HG03457 (cell line): ENCODE measurements at regions not wholly inside any gene's neighbourhood (a gene's known extent, or its start where the extent isn't known, plus 50 kb on each side); places are given as distances from the start of the nearest gene placed in this dataset.
"Not testable (repeated sequence)": the region's sequence is repeated elsewhere in the genome, so short reads cannot be mapped to it uniquely, and the experiment has no call there.

Experiments used
- ATAC-seq: cut with Tn5 transposase; IDR thresholded peaks from one replicate; pipeline ENCODE4 v1.9.1; 2021; ENCODE audit warnings: moderate number of reproducible peaks; ENCODE audit not compliant: unreplicated experiment

DNA sequence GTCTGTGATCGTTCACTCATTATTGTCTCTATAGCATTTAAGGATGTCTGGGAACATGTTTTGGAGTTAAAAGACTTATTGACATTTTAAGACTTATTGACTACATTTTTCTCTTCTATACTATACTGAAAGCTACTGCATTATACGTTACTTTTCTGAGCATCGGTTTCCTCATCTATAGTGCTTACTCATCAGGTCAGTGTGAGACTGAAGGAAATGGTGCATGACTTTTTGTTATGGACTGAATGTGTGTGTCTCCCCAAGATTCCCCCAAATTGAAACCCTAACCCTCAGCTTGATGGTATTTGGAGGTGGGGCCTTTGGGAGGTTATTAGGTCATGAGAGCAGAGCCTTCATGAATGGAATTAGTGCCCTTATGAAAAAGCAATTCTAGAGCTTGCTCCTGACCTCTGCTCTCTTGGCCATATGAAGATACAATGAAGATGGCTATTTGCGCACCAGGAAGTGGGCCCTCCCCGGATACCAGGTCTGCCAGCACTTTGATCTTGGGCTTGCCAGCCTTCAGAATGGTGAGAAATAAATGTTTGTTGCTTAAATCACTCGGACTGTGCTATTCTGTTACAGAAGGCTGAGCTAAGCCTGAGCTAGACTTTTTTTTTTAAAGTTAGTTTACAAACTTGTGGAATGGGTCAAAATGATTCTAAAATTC, 243.7 kb upstream of the RREB1 start:
- ATAC-seq = no peak

- ATAC-seq = no peak
Measured at GRCh38 chr6:6865611-6866010, 242.2 kb upstream of the RREB1 start.

GRCh38 chr6:6866656-6867403, 240.9 kb upstream of the RREB1 start:
- ATAC-seq = no peak

DNA sequence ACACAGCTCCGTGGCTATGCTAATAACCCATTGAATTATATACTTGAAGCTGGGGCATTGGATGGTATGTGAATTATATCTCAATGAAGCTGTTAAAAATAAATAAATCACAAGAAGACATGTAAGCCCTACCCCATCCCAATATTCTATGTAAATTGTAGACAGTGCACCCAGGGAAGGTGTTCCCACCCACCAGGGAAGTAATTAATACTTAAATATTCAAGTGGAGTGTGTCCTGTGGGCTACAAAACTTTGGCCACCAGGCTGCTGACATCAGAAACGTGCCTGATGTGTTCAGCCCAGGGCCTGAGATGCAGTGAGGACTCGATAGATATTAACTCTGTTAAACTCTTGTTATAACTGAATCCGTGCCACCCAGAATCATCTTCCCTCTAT, 240.4 kb upstream of the RREB1 start:
- no peak for ATAC-seq

DNA sequence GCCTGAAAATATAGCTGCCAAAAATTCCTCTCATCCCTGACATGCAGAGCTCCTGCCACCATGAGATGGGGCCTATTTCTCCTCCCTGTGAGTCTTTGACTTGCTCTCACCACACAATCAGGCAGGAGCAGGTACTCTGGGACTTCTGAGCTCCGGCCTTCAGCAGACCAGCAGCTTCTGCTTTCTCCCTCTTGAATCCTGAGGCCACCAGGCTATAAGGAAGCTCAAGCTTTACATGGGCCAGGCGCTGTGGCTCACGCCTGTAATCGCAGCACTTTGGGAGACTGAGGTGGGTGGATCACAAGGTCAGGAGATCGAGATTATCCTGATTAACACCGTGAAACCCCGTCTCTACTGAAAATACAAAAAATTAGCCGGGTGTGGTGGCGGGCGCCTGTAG, 238.7 kb upstream of the RREB1 start:
- ATAC-seq = no peak

DNA sequence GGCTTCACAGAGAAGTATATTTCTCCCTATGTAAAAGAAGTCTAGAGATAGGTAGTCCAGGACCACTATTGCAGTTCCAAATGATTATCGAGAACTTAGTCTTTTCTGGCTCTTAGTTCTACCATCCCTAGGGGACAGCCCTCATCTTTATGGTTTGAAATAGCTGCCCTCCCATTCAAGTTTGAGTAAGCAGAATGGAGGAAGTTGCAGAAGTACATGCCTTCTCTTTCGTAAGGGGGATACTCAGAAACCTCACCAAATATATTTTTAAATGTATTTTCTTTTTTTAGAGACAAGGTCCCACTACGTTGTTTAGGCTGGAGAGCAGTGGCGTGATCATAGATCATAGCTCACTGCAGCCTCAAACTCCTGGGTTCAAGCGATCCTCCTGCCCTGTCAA, 236.8 kb upstream of the RREB1 start:
- no peak for ATAC-seq

DNA sequence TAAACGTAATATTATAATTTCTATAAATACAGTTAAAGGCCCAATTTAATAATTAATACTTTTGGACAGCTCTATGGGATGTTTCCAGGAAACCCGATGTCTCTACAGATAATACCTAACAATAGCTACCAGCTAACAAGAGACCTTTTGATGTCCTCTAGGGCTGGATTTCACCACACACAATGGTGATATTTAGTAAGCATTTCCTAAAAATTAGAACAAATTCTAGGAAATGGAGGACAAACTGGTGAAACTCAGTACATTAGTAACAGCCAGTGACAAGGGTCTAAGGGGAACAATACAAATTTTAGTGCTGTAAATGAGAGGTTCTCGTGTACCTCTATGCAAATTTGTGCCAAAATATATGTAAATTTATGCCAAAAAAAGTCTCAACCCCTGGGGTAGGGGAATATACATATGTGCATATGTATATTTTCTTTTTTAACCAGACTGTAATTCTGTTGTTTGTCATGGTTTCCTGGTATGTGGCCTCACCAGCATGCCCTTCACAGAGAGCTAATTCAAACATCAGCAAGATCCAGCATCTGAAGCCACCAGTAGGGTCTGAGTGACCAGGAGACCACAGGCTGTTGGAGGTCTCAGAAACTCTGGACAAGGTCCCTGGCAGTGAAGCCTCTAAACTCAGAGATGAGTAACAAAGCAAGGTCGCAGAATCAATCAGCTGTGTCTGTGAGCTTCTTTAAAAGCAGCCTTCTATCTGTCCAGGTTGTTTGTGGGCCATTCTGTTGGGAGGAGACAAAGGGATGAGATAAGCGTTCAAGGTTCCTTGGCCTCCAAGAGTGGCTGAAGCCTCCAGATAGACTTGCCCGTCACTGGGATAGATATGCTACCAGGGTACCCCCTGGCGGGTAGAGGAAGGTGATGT, 235.1 kb upstream of the RREB1 start:
- ATAC-seq = no peak

GRCh38 chr6:6873778-6874177, 234.0 kb upstream of the RREB1 start:
- no peak for ATAC-seq

- ATAC-seq = no peak
Measured at GRCh38 chr6:6875818-6876470, 231.8 kb upstream of the RREB1 start.

- ATAC-seq = not testable (repeated sequence)
Measured at GRCh38 chr6:6877792-6878191, 230.0 kb upstream of the RREB1 start.

GRCh38 chr6:6878887-6879585, 228.7 kb upstream of the RREB1 start:
- no peak for ATAC-seq

- ATAC-seq = not testable (repeated sequence)
Measured at GRCh38 chr6:6879586-6879974, 228.2 kb upstream of the RREB1 start.

DNA sequence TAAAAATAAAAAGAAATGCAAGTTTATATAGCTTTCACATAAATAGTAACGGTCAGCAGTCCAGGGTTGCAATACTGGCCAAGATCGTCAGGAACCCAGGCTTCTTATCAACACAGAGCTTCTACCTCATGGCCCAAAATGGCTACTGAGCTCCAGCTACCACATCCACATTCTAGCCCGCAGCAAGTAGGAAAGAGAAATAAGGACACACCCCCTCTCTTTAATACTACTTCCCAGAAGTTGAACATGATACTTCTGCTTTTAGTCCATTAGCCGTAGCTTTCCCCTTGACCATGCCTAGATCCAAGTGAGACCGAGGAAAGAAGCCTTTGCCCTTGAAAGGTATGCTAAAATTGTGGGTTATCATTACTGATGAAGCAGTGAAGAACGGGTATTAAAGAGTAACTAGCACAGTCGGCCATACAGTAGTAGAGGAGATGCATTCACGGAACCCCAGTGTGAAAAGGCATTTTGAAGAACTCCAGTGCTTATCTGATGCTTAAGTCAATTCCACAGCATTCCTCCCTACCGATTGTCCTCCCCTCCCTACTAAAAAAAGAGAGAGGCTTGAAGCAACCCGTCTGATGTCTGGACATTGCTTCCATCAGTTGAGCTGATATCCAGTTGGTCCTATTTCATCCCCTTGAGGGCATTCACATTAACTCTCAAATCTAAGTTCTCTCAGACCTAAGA, 226.9 kb upstream of the RREB1 start:
- ATAC-seq = no peak

GRCh38 chr6:6881438-6882225, 226.1 kb upstream of the RREB1 start:
- ATAC-seq = no peak

DNA sequence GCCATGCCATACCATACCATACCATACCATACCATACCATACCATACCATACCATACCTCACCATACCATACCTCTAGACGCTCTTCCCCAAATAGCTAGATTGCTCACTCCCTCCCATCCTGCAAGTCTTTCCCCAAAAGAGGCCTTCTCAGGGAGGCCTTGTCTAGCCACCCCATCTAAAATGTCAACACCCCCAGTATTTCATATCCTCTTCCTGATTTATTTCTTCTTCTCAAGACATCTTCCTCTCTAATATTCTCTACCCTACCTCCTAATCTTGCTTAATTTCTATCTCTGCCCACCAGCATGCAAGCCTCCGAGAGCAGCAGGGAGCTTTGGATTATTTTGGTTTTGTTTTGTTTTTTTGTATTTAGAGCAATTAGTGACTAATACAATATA, 225.2 kb upstream of the RREB1 start:
- ATAC-seq = no peak

GRCh38 chr6:6883011-6883410, 224.8 kb upstream of the RREB1 start:
- no peak for ATAC-seq

GRCh38 chr6:6884193-6884627, 223.6 kb upstream of the RREB1 start:
- no peak for ATAC-seq

- no peak for ATAC-seq
Measured at GRCh38 chr6:6884916-6885315, 222.8 kb upstream of the RREB1 start.

GRCh38 chr6:6885521-6886170, 222.1 kb upstream of the RREB1 start:
- no peak for ATAC-seq
